ENCODE measurements at regions not wholly inside any gene's neighbourhood (a gene's known extent, or its start where the extent isn't known, plus 50 kb on each side); places are given as distances from the start of the nearest gene placed in this dataset.

GRCh38 chr13:37338726-37339385 is 233.4 kb upstream of the CSNK1A1L start:
- Mint-ChIP-seq H3K36me3 (ENCODE audit: low read depth) (no peaks in the 10 kb centered on the region), H3K27me3 (no peaks in the 10 kb centered on the region), H3K27ac (no peak overlapping the region), H3K4me1 (no peaks in the 10 kb centered on the region), H3K4me3 (no peak overlapping the region)
- no peaks in the 10 kb centered on the region for H3K9me3 ChIP-seq (ENCODE audit: control insufficient read depth, low read length, poor library complexity, severe bottlenecking)
- no peak for DNase-seq
- ATAC-seq: no peak

- H3K27me3 Mint-ChIP-seq: no peaks in the 10 kb centered on the region
These were observed 220.9 kb upstream of the CSNK1A1L start for GRCh38 chr13:37326334-37326733.

GRCh38 chr13:37319031-37319443 is 213.6 kb upstream of the CSNK1A1L start:
- no peak for DNase-seq
- Mint-ChIP-seq H3K36me3 (ENCODE audit: low read depth) (no peaks in the 10 kb centered on the region), H3K4me3 (no peak overlapping the region), H3K27ac (no peak overlapping the region), H3K4me1 (no peaks in the 10 kb centered on the region), H3K27me3 (no peaks in the 10 kb centered on the region)
- ATAC-seq: no peak
- H3K9me3 ChIP-seq (ENCODE audit: control insufficient read depth, low read length, poor library complexity, severe bottlenecking): no peaks in the 10 kb centered on the region

More at GRCh38 chr13:37326334-37326733, 220.9 kb upstream of the CSNK1A1L start:
- Mint-ChIP-seq H3K4me3 (no peak overlapping the region), H3K4me1 (no peaks in the 10 kb centered on the region), H3K27ac (no peak overlapping the region), H3K36me3 (ENCODE audit: low read depth) (no peaks in the 10 kb centered on the region)
- H3K9me3 ChIP-seq (ENCODE audit: control insufficient read depth, low read length, poor library complexity, severe bottlenecking): no peaks in the 10 kb centered on the region
- ATAC-seq (no peak), DNase-seq (no peak)

GRCh38 chr13:37316935-37317334 is 211.5 kb upstream of the CSNK1A1L start:
- no peaks in the 10 kb centered on the region for H3K9me3 ChIP-seq (ENCODE audit: control insufficient read depth, low read length, poor library complexity, severe bottlenecking)
- Mint-ChIP-seq H3K4me3 (no peak overlapping the region), H3K36me3 (ENCODE audit: low read depth) (no peaks in the 10 kb centered on the region), H3K27me3 (no peaks in the 10 kb centered on the region), H3K27ac (no peak overlapping the region), H3K4me1 (no peaks in the 10 kb centered on the region)
- ATAC-seq (no peak), DNase-seq (no peak)

GRCh38 chr13:37313372-37313771 is 207.9 kb upstream of the CSNK1A1L start:
- Mint-ChIP-seq H3K27me3 (no peaks in the 10 kb centered on the region), H3K36me3 (ENCODE audit: low read depth) (no peaks in the 10 kb centered on the region), H3K27ac (no peak overlapping the region), H3K4me1 (no peaks in the 10 kb centered on the region), H3K4me3 (no peak overlapping the region)
- ATAC-seq: no peak
- H3K9me3 ChIP-seq (ENCODE audit: control insufficient read depth, low read length, poor library complexity, severe bottlenecking): no peaks in the 10 kb centered on the region
- DNase-seq: no peak

GRCh38 chr13:37306778-37307544 is 201.5 kb upstream of the CSNK1A1L start:
- Mint-ChIP-seq H3K36me3 (ENCODE audit: low read depth) (no peaks in the 10 kb centered on the region), H3K27ac (no peak overlapping the region), H3K4me3 (no peak overlapping the region), H3K27me3 (no peaks in the 10 kb centered on the region), H3K4me1 (no peaks in the 10 kb centered on the region)
- H3K9me3 ChIP-seq (ENCODE audit: control insufficient read depth, low read length, poor library complexity, severe bottlenecking): no peaks in the 10 kb centered on the region
- ATAC-seq (no peak), DNase-seq (no peak)

GRCh38 chr13:37303606-37304005 is 198.1 kb upstream of the CSNK1A1L start:
- no peaks in the 10 kb centered on the region for H3K27me3 Mint-ChIP-seq
- H3K4me3 Mint-ChIP-seq: no peak overlapping the region
- DNase-seq: no peak
- no peak overlapping the region for H3K27ac Mint-ChIP-seq
- no peaks in the 10 kb centered on the region for H3K4me1 Mint-ChIP-seq
- no peaks in the 10 kb centered on the region for H3K36me3 Mint-ChIP-seq (ENCODE audit: low read depth)
- H3K9me3 ChIP-seq (ENCODE audit: control insufficient read depth, low read length, poor library complexity, severe bottlenecking): no peaks in the 10 kb centered on the region
- no peak for ATAC-seq

- no peaks in the 10 kb centered on the region for H3K4me1 Mint-ChIP-seq
- H3K9me3 ChIP-seq (ENCODE audit: control insufficient read depth, low read length, poor library complexity, severe bottlenecking): no peaks in the 10 kb centered on the region
- DNase-seq: no peak
- no peaks in the 10 kb centered on the region for H3K36me3 Mint-ChIP-seq (ENCODE audit: low read depth)
- ATAC-seq: no peak
- H3K27ac Mint-ChIP-seq: no peak overlapping the region
- H3K4me3 Mint-ChIP-seq: no peak overlapping the region
- no peaks in the 10 kb centered on the region for H3K27me3 Mint-ChIP-seq
These were observed 197.2 kb upstream of the CSNK1A1L start for GRCh38 chr13:37302686-37303085.

- Mint-ChIP-seq H3K36me3 (ENCODE audit: low read depth) (no peaks in the 10 kb centered on the region), H3K4me3 (no peak overlapping the region), H3K27me3 (no peaks in the 10 kb centered on the region), H3K4me1 (no peaks in the 10 kb centered on the region), H3K27ac (no peak overlapping the region)
- no peak for ATAC-seq
- no peak for DNase-seq
- no peaks in the 10 kb centered on the region for H3K9me3 ChIP-seq (ENCODE audit: control insufficient read depth, low read length, poor library complexity, severe bottlenecking)
These were observed 190.1 kb upstream of the CSNK1A1L start for GRCh38 chr13:37295573-37295972.

- H3K27ac Mint-ChIP-seq: no peak overlapping the region
- H3K4me1 Mint-ChIP-seq: no peaks in the 10 kb centered on the region
- no peak overlapping the region for H3K4me3 Mint-ChIP-seq
- DNase-seq (no peak), ATAC-seq (no peak)
- no peaks in the 10 kb centered on the region for H3K27me3 Mint-ChIP-seq
- no peaks in the 10 kb centered on the region for H3K36me3 Mint-ChIP-seq (ENCODE audit: low read depth)
- no peaks in the 10 kb centered on the region for H3K9me3 ChIP-seq (ENCODE audit: control insufficient read depth, low read length, poor library complexity, severe bottlenecking)
These were observed 189.6 kb upstream of the CSNK1A1L start for GRCh38 chr13:37295071-37295470.

GRCh38 chr13:37294472-37294871 is 189.0 kb upstream of the CSNK1A1L start:
- Mint-ChIP-seq H3K4me3 (no peak overlapping the region), H3K27me3 (no peaks in the 10 kb centered on the region), H3K36me3 (ENCODE audit: low read depth) (no peaks in the 10 kb centered on the region), H3K27ac (no peak overlapping the region), H3K4me1 (no peaks in the 10 kb centered on the region)
- no peaks in the 10 kb centered on the region for H3K9me3 ChIP-seq (ENCODE audit: control insufficient read depth, low read length, poor library complexity, severe bottlenecking)
- no peak for DNase-seq
- ATAC-seq: no peak

- no peaks in the 10 kb centered on the region for H3K9me3 ChIP-seq (ENCODE audit: control insufficient read depth, low read length, poor library complexity, severe bottlenecking)
- no peak overlapping the region for H3K4me3 Mint-ChIP-seq
- H3K27ac Mint-ChIP-seq: no peak overlapping the region
- H3K36me3 Mint-ChIP-seq (ENCODE audit: low read depth): no peaks in the 10 kb centered on the region
- ATAC-seq (no peak), DNase-seq (no peak)
- no peaks in the 10 kb centered on the region for H3K4me1 Mint-ChIP-seq
- H3K27me3 Mint-ChIP-seq: no peaks in the 10 kb centered on the region
These were observed 187.8 kb upstream of the CSNK1A1L start for GRCh38 chr13:37293295-37293694.

GRCh38 chr13:37290716-37291505 is 185.4 kb upstream of the CSNK1A1L start:
- no peaks in the 10 kb centered on the region for H3K9me3 ChIP-seq (ENCODE audit: control insufficient read depth, low read length, poor library complexity, severe bottlenecking)
- Mint-ChIP-seq H3K27ac (no peak overlapping the region), H3K36me3 (ENCODE audit: low read depth) (no peaks in the 10 kb centered on the region), H3K4me3 (no peak overlapping the region), H3K4me1 (no peaks in the 10 kb centered on the region), H3K27me3 (no peaks in the 10 kb centered on the region)
- ATAC-seq (no peak), DNase-seq (no peak)

All from T-helper 17 cell (primary cell).